NCI-H526 treated with DMSO at 0.1 percent for 48 hours (cell line): ENCODE measurements at regions not wholly inside any gene's neighbourhood (a gene's known extent, or its start where the extent isn't known, plus 50 kb on each side); places are given as distances from the start of the nearest gene placed in this dataset.
"Not testable (repeated sequence)": the region's sequence is repeated elsewhere in the genome, so short reads cannot be mapped to it uniquely, and the experiment has no call there.

Source experiments
- DNase-seq: peaks from one replicate; lab custom pipeline; 2025; lab: John Stamatoyannopoulos, UW

DNA sequence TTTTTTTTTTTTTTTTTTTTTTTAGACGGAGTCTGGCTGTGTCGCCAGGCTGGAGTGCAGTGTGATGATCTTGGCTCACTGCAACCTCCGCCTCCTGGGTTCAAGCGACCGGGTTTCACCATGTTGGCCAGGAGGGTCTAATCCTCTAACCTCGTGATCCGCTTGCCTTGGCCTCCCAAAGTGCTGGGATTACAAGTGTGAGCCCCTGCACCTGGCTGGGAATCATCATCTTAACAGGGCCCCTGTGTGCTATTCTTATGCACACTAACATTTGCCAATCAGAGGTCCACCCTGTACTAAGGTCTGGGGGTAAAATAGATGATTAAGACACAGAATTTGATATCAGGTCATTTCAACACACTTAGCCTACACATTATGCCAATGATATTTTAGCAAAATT lies 278.7 kb upstream of the CHRM3 start:
- no peak for DNase-seq

DNA sequence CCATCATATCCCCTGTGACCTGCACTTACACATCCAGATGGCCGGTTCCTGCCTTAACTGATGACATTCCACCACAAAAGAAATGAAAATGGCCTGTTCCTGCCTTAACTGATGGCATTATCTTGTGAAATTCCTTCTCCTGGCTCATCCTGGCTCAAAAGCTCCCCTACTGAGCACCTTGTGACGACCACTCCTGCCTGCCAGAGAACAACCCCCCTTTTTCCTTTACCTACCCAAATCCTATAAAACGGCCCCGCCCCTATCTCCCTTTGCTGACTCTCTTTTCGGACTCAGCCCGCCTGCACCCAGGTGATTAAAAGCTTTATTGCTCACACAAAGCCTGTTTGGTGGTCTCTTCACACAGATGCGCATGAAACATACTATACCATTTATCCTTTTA lies 279.7 kb upstream of the CHRM3 start:
- DNase-seq, result not testable (repeated sequence)

DNA sequence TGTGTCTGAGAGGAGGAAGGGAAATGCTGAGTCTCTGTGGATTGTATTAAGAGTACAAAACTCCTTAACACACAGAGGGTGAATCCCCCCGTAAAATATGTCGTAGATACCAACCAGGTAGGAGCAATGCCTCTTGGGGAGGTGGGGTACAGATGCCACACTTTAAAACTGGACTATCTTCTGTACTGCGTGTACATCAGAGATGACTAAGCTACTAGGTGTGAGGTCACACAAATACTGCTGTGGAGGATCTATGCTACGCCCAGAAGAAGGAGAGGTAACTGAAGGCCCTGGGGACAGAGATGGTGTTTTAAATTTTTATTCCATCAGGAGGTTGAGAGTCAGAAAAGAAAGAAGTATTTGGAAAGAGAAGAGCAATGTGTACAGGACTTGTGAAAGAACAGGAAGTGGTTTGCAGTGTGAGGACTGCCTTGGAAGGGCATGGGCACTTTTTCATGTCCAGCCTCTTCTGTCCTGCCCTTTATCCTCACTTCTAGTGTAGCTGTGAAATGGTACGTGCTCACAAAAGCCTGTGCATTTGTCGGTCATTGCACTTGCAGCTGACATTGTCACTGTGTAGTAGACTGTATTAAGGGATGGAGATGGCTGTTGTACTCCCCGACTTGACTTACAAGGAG lies 287.8 kb upstream of the CHRM3 start:
- DNase-seq, result no peak

DNA sequence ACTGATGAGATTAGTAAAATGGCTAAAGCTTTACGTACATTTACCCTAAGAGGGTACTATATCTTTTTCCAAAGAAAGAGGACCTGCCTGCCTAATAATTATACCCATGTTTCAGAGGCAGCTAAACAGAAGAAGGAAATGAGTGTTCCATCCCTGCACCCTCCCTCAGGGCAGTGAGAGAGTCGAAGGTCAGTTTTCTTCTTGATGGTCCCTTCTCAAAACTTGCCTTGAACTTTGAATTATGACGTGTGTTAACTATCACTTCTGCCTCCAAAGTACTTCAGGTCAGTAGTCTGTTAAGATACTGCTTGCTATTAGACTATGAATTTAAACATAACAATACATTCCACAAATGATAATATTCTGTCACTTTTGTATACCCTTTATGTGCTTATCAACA lies 294.8 kb upstream of the CHRM3 start:
- DNase-seq, result no peak

DNA sequence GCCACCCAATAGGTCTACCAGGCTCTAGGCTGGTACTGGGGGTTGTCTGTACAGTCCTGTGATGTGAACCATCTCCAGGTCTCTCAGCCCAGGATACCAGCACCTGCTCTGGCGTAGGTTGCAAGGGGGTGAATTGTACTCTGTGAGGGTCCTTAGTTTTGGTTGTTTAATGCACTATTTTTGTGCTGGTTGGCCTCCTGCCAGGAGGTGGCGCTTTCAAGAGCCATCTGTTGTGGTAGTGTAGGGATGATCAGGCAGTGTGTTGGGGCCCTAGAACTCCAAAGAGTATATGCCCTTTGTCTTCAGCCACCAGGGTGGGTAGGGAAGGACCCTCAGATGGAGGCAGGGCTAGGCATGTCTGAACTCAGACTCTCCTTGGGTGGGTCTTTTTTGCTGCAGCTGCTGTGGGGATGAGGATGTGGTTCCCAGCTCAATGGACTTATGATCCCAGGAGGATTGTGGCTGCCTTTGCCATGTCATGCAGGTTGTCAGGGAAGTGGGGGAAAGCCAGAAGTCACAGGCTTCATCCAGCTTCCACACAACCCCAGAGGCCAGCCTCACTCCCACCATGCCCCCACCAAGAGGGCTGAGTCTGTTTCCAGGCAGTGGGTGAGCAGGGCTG lies 301.8 kb upstream of the CHRM3 start:
- DNase-seq, result no peak

DNA sequence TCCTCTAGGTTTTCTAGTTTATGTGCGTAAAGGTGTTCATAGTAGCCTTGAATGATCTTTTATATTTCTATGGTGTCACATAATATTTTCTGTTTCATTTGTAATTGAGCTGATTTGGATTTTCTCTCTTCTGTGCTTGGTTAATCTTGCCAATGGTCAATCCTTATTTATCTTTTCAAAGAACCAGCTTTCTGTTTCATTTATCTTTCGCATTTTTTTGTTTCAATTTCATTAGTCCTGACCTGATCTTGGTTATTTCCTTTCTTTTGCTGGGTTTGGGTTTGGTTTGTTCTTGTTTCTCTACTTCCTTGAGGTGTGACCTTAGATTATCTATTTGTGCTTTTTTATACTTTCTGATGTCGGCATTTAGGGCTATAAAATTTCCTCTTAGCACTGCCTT lies 304.4 kb upstream of the CHRM3 start:
- not testable (repeated sequence) for DNase-seq

DNA sequence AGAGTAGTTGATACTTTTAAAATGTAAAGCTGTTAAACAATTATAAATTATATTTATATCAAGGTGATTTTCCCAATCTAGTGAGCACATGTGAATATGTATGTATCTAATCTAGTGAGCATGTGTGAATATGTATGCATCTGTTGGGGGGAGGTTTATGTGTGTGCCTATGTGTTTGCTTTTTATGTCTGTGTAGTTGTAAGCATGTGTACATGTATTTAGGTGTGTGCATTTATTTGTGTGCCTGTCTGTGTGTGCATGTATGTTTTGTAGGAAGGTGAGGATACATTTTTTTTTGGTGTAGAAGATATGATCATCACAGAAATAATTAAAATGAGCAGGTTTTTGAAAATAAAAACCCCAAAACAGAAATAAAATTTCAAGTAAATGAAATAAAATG lies 318.9 kb upstream of the CHRM3 start:
- DNase-seq, result no peak

DNA sequence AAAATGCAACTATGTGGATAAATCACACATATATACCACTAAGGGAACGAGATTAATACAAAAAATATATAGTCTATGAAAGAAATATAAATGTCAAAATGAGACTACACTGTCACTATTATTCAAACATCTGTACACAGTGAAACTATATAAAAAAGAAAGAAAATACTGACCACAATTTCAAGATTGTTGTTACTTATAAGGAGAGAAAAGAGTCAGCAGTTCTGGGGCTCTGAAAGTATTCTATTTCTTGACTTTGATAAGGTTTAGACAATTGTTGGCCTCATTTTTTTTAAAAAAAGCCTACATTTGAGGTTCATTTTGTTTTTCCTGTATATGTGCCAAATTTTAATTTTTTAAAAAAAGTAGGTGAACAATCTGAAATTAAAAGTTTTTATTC lies 319.3 kb upstream of the CHRM3 start:
- no peak for DNase-seq

DNA sequence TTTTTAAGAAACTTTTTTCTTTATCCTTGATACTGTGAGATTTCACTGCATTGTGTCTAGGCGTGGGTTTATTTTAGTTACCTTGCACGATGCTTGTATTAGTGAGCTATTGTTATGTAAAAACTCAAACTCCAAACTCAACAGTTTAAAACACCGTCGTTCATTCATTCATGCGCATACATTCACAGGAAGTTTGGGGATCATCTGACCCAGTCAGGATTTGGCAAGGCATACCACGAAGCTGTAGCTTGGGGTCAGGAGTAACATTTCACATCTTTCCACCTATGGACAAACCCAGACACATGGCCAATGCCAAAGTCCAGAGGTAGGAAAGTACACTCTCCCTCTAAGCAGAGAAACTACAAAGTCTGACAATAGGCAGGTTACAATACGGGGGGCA lies 324.6 kb upstream of the CHRM3 start:
- no peak for DNase-seq

DNA sequence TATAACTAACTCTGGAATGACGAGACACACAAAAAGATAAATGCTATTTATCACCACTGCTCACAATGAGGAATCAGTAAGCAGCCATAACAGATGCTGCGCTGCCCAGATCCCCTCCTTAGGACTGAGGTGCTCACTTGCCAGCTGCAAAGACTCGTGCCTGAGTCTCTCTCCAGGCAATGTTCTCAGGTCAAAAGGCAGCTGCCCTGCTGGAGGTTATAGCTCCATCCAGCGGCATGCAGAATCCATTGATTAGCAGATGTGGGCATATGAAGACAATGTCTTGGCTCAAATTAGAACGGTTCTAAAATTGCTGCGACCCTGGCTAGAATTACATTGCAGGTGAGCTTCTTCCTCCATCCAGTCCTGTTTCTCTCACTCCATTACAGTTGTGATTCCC lies 328.2 kb upstream of the CHRM3 start:
- DNase-seq, result no peak

DNA sequence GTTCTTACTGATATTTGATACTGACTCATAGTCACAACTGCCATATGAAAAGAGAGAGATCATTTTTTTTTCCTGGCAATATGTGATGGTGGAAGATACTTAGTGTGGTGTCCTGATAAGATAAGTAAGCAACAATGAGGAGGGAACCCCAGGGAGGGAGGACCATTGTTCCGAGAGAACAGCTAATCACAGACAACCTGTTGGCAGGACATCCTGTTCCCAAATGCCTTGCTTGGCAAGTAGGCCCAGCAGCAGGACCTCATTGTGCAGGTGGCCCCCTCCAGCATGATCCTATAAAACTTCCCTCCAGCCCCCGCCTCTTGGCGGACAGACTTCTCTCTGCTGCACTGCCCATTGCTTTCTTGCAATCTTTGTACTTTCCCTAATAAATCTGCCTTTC lies 329.4 kb upstream of the CHRM3 start:
- no peak for DNase-seq

DNA sequence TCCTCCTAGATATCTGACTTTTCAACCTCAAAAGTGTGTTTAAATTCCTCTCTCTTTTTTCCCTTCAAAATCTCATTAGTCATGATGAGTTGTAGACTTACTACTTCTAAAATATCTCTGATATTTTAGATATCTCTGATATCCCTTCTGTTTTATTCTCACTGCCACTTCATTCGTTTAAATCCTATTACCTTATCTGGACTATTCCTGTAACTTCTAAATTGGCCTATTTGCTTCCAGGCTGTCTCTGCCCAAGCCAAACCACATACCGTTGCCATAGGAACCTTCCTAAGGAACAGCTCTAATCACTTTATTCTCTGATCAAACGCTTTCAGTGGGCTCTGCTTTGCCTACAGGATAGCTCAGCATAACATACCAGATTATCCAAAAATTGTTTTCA lies 333.1 kb upstream of the CHRM3 start:
- DNase-seq, result no peak

DNA sequence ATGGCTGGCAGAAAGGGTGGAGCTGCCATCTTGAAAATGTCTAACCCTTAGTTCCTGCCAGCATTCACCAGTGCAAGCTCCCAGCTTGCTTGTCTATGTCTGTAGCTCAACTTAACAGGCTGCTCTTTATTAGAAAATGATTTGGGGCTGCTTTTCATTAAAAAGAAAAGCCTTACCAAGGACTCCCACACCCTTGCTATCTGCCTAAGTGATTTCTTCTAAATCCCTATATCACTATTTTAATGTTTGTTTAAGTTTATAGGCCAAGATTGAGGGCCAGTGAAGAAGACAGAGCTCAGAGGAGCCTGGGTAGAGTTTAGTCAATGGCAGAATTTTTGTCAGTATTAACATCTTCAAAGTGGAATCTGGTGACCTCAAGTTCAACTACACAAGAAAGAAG lies 336.8 kb upstream of the CHRM3 start:
- DNase-seq, result no peak

DNA sequence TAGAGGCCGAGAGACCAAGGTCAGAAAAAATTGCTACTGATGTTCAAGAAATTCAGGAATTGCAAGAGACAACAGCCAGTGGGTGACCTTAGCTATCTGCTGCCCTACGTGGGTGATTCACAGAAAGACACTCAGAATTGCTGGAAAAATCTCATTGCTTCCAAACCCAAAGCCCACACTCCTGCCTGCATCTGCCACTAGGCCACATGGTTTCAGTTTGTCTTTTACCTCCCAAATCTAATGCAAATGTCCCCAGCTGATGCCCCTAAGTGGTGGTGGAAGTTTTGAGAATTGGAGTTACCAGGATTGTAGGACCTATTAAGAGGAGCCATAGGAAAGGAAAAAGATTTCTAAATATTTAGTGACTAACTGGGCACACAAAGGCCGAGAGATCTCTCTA lies 341.5 kb upstream of the CHRM3 start:
- no peak for DNase-seq

DNA sequence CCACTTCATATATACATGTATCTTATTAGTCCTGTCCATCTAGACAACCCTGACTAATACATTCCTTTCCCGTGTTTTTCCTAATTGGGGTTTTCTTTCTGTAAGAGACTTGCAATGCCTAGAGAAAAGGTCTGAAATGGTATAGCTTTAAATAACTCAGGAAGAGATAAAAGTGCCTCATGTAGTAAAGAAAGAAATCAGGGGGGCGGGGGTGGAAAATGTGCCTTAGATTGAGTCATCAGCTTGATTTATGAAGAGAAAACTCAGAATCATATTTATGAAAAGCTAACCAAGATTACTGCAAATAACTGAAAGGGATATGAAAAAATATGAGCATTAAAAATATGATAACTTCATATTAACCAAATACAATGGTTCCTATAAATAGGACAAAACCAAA lies 345.8 kb upstream of the CHRM3 start:
- no peak for DNase-seq

DNA sequence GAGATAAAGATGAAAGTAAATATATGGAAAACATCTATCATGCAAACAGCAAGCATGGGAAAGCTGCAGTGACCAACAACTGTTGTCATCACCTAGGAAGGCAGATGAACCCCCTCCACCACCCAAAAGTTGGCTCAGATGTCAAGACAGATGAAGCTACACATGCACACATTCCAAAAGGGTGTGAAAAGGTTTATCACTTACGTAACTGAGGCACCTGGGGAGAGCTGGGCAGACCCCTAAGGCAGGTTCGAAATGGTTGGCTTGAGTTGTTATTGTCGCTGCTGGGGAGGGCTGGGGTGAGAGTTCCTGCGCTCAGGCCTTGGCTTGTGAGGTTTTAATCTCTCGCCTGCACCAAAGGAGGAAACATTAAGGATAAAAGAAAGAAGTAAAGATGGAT lies 355.1 kb upstream of the CHRM3 start:
- DNase-seq, result no peak

DNA sequence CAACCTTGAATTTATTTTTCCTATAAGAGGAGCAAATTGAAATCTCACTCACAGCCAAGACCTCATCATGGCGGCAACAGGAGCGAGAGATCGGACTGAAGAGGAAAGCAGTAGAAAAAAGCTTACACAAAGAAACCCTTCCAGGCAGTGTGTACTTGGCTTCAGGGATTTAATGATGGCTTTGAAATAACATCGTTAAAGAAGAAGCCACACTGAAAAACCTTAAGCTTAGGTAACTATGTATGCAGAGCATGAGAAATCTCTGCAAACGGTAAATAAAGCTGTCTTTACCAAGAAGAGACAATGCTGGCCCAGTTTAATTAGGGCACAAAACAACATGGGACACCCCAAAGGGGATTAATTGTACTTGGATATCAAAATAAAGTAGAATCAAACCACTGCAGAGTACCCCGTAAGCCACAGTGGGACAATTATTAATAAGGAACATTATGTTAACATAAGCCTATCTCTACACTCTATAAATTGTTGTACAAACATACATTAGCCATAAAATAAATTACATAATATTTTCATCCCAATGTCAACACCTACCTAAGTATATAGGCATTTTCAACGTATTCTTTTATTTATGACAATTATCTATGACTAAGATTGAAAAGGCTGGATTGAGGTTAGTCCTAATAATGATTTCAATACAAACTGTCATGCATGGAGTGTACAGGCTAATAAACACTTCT lies 360.2 kb upstream of the CHRM3 start:
- no peak for DNase-seq

DNA sequence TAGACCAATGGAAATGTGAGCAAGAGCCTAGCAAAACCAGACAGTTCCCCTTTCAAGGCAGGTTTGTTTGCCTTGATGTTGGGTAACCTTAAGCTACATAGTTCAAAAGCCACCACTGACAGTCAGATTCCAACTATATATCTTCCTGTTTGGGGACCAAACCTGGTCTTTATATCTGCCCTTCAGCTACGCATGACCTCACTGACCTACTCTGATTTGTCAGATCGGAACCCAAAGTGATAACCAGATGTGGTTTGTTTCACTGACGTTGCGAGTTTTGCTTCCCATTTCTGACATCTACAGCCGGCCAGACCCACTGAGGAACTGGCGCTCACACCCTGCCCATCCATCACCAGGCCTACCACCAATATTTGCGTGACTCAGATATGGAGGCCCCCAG lies 361.1 kb upstream of the CHRM3 start:
- no peak for DNase-seq

DNA sequence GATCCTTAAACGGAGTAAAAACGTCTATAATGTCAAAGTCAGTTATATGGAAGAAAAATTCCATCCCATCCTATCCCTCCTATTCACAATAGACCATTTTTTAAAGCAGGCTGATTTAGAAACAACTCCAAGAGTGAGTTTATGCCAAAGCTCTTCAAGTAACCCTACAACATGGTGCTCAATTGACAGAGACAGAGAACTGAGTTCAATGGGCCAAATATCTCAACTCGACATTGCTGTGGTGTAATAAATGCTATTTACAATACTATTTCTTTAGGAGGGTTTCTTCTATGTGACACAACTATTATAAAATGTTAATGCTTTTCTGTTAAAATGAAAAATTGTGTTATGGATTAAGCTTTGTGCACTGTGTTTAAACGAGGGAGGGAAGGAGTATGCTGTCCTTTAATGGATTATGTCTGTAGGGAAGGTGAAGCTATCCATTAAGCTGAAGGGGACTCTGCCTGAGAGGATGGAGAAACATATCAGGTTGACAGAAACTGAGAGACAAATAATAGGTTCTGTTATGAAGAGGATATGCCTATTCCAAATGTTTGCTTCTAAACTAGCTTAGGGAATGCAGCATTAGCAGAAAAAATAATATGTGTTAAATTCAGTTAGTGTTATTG lies 362.5 kb upstream of the CHRM3 start:
- no peak for DNase-seq

DNA sequence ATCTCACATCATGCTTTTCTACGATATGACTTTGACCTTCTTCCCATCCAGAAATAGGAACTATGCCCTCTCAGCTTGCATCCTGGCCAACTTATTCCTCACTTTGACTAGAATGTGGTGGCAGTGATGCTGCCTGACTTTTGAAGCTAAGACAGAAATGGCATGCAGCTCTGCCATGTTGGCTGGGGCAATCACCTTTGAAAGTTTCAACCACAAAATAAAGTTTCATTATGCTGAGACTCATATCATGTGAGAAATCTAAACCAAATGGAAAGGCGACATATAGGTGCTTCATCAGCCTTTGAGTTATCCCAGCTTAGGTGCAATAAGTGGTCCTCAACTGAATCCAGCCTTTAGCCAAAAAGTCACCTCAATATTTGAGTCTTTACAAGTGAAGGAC lies 370.0 kb upstream of the CHRM3 start:
- no peak for DNase-seq

DNA sequence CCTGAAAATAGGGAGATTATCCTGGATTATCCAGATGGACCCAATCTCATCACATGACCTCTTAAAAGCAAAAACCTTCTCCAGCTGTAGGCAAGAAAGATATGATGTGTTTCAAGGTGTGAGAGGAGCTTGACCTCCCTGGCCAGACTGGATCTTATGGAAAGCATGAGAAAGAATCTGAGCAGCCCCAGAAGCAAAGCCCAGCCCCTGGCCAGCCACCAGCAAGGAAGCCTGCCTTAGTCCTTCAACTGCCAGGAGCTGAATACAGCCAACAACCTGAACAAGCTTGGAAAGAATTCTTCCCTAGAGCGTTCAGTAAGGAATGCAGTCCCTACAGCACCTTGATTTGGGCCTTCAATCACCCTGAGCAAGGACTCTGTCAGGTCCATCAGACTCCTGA lies 375.0 kb upstream of the CHRM3 start:
- no peak for DNase-seq

DNA sequence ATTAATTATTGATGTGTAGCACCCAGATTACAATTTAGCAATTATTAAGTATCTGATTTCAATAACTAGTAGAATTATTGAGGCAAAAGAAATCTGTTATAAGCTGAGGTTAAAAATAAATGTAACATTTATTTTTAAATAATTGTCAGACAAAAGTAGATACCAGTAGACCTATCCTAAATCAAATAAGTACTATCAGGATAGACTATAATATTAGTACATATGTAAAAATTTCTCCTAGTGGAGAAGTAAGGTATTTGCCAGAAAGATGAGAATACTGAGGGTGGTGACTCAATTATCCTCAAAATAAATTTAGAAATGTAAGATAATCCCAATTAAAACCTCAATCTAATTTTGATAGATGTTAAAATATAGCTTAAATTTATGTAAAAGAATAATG lies 377.8 kb upstream of the CHRM3 start:
- DNase-seq, result no peak

DNA sequence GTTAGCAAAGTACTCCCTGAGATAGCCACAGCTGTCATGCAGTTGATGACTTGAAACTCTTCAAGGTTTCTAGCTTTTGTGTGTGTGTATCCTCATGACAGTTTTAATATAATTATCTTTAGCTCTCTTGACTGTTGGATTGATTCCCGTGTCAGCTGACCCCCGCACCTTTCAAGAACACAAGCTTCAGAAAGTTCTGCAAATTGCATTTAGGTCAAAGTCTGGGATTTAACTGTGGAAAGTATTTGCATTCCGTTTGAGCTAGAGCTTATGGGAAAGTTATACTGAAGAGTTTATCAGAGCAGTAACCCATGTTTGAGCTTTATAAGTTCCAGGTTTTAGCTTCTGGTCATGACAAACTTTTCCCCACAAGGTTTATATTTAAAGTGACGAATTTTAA lies 380.1 kb upstream of the CHRM3 start:
- no peak for DNase-seq
